ENCODE measurements at regions not wholly inside any gene's neighbourhood (a gene's known extent, or its start where the extent isn't known, plus 50 kb on each side); places are given as distances from the start of the nearest gene placed in this dataset.

DNA sequence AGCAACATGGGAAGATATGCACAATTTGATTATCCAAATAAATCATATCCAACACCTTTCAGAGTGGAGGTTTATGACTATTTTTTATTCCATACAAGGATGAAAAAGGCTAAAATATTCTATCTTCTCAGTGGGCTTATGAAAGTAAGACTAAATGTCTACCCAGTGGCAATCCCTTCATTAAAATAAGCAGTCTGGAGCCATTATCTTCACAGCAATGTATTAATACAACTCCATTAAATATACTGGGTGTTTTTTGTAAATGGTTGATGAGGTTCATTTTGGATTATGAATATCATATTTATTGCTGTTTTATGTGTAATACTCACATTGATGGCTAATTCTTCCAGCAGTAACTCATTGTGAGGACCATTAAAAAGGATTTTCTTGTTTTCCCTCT lies 352.7 kb upstream of the SOX11 start:
- DNase-seq (ENCODE audit: low read depth): no peak

DNA sequence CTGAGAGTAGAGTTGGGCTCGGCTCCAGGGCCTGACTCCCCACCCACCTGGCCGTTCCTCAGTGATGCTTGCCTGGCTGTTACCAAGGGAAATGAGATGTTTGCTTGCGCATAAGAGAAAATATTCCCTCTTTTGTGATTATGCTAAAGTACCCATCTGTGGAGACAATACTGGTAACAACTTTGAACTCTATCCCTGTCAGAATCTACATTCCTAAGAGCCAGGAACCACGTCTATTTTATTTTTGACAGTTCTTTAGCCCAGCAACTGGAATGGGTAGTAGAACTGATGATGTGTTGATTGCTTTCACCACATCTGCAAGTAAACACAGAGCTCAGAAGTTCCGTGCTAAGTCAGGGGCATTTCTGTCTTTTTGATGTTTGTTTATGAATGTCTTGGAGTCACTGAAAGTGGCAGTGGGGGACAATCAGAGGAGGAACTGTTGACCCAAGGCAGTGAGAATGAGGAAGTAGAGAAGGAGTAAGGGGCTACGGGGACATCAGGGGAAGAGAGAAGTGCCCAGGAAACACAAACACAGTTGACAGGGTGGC lies 348.3 kb upstream of the SOX11 start:
- no peak for DNase-seq (ENCODE audit: low read depth)

DNA sequence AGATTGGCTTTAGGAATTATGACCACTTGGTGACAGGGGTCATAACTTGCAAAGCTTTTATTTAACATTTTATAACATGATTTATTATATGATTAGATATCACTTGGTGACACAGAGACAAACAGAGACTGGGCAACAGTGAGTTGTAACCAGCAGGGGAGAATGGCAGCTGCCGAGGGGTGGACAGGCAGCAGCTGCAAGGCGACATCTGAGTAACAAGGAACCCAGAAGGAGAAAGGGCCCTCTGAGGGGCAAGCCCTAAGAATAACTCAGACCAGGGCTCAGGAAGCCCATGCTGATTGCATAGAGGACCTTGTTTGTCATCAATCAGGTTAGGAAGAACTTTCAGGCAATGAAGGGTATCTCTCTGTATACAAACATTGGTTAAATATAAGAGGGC lies 339.9 kb upstream of the SOX11 start:
- DNase-seq (ENCODE audit: low read depth): no peak

DNA sequence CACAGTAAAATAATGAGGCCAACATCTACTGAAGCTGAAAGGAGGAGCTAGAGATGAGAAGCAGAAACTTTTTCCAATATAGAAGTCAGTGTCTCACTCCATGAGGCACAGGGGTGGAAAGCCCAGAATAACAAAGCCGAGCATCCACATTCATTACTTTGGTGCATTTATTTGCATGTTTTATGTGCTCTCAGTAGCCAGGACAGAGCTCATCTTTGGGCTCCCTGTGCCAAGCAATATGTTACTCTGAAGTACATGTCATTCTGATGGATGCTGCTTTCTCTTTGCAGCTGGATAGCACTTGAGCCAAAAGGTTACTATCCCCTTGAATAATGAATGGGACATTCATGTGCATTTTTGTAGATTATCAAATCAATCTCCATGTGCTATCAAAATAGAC lies 338.6 kb upstream of the SOX11 start:
- no peak for DNase-seq (ENCODE audit: low read depth)

DNA sequence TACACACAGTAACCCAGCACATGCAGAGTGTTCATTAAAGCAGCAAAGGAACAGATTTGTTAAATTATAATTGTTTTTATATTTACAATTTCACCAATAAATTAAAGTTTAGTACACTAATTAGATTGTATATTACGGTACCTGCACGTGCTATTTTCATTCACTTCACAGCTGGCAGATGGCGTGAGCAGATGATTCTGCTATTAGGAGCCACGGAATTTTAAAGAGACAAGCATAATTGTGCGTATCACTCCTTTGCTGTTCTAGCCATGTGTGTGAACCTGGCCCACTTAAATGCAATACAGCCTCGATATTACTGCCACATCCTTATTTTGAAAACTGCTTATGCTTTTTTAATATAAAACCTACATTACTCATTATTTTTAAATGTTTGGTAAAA lies 332.8 kb upstream of the SOX11 start:
- DNase-seq (ENCODE audit: low read depth): no peak

DNA sequence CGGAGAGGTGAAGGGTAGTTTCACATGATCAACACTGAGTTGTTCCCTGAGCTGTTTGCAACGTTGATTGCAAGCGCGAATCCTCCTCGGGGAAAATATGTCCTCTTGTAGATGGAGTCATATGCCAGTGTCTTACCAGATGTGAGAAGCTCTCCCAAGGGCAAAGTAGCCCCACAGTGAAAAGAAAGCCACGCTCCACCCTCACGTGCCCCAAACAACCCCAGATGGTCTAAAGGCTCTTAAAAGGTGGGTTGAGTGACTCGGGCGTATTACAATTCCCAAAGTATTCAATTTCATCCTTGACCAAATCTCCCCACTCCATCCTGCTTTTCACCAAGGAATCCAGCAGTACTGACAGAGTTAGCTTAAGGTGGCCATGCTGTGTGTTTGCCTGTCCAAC lies 332.1 kb upstream of the SOX11 start:
- DNase-seq (ENCODE audit: low read depth): no peak

DNA sequence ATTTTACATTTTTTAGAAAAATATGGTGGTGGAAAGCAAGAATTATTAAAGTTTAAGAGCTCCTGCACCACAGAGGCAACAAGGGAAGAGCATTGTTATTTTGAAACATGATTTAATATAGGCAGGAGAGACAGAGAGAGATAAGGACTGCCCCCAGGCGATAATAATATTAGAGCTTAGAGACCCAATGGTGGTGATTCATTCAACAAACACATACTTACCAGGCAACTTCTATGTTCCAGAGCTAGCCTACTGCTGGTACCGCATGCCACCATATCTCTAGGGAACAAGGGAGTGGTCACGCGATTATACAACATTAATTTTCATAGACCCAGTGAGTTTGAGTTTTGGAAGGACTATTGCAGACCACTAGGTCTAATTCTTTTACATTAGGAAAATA lies 327.8 kb upstream of the SOX11 start:
- DNase-seq (ENCODE audit: low read depth): no peak

DNA sequence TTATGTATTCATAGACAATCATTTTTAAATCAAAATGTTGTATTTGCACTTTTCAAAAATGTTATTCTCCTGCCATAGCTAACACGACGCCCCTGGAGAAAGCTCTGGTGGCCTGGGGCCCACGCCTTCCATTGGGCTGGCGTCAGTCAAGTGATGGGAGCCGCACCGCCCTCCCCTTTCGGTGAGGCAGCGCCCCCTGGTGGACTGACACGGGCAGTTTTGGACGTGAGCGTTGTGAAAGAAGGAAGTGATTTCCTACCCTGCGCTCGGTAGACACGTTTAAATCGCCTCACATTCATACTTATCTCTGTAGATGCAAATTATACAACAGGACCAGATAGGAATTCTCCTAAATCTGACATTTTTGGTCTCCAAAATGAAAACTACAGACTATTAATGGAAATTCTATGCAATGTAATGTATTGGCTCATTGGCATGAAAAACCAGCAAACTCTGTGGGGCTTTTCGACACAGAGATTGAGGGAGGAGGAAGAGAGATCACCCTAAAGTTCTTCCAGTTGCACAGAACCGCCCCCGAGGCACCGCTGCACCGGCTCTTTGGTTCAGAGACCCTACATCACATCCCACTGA lies 326.2 kb upstream of the SOX11 start:
- peak; percentile 26 for DNase-seq (ENCODE audit: low read depth)

DNA sequence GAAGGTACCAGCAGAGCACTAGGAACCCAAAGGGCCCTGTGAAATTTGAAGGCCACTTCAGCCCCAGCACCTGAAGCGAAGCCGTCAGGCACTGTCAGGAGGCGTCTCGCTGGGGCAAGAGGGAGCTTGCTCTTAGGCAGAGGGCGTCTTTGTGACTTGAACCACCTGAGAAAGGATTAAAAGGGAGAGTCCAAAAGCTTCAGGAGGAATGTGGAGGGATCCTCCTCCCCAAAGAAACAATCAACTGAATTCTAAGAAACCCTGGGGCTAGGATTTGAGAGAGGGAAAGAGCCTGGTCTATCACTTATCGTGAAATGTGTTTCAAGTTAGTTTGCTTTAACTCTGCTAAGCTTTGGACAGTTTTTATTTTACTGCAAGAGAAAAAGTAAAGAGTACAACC lies 324.9 kb upstream of the SOX11 start:
- DNase-seq (ENCODE audit: low read depth): no peak

DNA sequence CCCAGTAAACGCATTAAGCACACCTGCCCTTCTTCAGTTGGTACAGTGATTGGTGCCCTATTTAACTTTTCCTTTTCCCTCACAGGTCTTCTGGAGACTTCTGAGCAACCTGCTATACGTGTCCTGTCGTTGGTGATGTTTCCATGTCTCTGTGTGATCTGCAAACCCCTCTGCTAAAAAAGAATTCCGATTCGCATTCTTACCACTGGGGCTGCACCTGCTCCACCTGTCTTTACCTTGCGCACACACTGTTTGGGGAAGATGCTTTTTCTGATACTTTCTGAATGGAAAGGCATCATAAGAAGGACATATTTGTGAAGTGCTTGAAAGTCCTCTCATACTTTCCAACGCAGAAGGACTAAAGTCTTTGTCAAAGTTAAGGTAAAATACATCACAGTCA lies 323.9 kb upstream of the SOX11 start:
- DNase-seq (ENCODE audit: low read depth): no peak

DNA sequence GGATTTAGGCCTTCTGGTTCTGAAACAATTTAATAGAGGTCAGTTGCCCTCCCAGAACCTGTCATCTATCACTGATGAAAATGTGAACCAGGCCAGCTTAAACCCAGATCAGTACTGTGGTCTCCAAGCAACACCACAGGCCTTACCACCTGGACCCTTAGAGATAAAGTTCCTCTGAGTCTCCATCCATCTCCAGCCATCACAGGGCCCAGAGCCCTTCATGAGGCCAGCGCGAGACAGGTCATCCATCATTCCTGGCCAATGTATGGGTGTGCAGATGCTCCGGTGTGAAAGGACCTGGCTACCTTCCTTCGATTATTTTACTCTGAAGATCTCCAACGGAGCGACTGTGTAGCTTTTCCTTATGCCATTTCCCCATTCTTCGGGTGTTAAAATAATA lies 322.7 kb upstream of the SOX11 start:
- no peak for DNase-seq (ENCODE audit: low read depth)

DNA sequence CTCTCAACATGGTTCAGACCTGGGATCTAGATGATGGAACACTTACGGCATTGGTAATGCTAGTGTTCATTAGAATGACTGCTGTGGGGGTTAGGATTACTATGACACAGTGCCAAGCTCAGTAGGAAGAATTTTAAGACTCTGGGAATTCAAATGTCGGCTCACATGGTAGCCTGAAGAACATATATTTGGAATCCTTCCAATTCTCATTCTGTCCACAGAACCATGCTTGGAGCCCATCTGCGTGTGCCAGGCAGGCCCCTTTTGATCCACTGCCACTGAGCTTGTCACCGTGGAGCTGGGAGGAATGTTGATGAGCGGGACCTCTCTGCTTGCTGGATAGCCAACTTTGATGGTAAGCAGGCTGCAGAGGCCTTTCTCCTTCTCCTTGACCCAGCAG lies 322.0 kb upstream of the SOX11 start:
- DNase-seq (ENCODE audit: low read depth): no peak

DNA sequence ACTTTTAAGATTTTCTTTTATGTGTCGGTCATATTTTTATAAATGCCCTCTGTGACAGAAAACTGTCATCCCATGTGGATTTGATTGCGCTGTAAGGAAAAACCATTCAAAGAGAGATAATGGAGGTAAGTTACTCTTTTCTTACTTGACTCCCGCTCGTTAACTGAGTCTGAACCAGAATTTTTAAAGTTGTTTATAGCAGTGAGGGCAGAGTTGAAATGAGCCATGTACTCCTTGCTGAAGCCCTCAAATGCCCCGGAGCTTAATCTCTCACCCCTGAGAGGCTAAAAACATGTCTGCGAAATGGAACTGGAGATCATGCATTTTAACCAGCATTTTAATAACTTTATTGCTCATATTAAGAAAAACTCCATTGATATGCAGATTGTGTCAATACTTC lies 320.0 kb upstream of the SOX11 start:
- no peak for DNase-seq (ENCODE audit: low read depth)

DNA sequence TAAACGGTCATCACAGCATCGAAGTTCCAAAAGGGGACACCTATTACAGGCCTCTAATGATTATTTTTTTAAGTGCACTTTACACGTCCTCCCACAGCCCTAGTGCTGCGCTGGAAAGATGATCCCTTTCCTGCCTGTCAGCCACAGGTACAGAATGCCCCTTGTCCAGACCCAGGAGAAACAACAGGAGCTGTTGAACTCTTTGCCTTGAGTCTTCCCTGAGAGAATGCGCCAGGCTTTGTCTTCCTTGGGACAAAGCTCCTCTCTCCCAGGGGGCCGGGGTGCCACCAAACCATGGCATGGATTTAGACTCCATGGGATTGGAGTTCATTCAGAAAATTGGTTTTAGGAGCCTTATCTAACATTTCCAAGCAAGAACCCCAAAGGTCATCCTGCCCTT lies 319.0 kb upstream of the SOX11 start:
- no peak for DNase-seq (ENCODE audit: low read depth)

DNA sequence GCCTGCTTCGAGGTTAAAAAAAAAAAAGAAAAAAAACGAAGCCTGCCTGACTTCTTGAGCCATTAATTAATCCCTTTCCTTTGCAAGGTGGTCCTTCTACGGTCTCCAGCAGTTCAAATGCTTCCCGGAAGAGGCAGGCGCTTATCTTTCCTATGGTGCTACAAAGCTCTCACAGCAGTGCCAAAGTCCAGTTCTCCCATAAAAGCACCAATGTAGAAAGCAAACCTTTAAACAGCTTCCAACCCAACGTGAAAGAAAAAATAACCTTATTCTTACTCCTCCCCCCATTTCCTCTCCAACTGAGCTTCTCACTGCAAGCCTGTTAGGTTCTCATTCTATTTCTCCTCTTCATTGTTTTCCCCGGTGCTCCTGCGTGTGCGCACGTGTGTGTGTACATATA lies 317.4 kb upstream of the SOX11 start:
- DNase-seq (ENCODE audit: low read depth): no peak

DNA sequence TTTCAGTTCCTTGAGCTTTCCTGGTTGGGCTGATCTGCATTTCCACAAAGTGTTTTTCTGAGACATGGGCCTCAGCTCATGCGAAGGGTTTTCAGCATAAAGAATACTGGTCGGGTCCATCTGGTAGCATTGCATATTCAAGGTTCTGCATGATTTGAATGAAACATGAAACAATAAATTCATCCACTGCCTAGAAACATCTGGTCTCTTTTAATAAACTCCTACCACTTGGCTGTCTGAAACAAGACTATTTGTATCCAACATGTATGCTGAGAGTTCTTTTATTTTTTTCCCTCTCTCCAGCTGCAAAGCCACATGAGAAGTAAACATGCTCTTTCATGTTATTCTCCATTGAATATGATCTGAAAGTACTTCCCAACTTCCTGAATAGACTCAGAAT lies 314.9 kb upstream of the SOX11 start:
- DNase-seq (ENCODE audit: low read depth): no peak

DNA sequence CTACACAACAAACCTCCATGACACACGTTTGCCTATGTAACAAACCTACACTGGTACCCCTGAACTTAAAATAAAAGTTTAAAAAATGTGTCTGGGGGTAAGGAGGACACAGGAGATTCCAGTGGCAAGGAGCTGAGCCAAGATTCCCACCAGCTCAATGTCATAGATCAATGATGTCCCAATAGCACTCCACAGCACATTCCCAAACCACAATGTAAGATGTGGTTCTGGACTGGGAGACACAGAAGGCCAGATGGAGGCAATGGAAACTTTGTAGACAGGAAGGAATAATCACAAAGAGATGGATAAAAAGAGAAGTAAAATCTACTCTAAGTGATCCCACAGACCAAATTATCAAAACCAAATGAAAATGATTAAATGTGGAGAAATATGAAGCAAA lies 312.4 kb upstream of the SOX11 start:
- DNase-seq (ENCODE audit: low read depth): no peak

DNA sequence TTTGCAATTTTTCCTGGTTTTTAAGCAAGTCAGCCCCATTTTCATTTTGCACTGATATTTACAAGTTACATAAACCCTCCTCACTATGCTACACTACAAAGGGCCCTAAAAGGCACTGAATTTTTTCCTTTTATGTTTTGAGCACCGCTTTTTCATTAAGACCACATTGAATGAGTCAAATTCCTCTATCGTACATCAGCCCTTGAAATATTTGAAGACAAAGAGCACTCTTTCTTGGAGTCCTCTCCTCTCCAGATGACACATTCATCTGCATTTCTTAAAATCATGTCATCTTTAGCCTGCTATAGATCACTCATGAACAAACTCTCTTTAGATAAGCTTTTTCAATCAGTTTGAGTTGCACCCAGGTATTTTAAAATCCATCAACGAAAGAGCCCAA lies 306.6 kb upstream of the SOX11 start:
- DNase-seq (ENCODE audit: low read depth): no peak

DNA sequence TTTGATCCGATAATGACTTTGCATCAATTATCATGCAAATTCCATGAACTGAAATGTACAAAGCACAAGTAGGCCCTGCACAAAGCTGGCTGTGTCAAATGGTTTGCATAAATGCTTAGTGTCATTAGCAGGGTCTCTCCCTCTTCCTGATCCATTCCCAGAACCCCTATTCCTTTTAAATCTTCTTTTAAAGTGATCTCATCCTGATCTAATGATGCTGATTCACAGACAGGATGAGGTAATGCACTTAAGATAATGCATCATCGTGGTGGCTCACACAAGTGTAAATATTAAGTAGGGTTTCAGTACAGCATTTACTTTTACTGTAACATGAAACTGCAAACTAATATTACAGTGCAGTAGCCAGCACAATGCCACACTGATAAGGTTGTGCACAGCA lies 304.8 kb upstream of the SOX11 start:
- DNase-seq (ENCODE audit: low read depth): no peak

DNA sequence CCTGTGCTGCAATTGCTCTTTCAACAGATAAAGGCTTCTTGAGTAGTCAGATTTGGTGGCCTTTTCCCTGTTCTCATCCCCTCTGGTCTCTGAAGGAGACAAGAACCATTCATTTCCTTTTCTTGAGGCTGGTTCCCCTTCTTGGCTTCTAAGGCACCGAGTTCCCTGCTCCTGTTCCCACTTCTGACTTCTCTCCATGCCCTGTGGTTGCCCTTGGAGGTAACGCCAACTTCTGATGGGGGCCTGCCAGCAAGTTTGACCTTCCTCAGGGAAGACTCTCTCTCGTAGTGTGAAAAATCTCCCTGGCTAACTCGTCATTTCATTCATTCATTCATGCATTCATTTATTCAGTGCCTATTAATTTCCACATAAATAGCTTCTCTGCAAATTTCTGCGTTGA lies 302.4 kb upstream of the SOX11 start:
- DNase-seq (ENCODE audit: low read depth): no peak

DNA sequence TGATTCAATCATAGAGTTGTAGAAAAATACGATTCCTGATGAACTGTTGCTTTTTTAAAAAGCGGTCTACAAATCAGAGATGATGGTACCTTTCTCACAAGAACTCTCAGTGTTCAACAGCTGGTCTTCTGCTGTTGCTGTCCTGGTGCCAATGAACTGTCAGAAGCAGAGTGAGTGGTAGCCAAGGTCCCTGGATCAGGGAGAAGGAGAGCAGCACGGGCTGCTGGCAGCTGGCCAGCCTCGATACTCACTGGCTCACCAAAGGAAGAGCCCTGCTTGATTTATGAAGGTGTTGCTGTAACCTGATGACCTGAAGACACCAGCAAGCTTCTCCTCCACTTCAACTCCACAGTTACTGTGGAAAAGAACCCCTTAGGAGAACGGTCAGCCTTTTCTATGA lies 300.8 kb upstream of the SOX11 start:
- DNase-seq (ENCODE audit: low read depth): no peak

DNA sequence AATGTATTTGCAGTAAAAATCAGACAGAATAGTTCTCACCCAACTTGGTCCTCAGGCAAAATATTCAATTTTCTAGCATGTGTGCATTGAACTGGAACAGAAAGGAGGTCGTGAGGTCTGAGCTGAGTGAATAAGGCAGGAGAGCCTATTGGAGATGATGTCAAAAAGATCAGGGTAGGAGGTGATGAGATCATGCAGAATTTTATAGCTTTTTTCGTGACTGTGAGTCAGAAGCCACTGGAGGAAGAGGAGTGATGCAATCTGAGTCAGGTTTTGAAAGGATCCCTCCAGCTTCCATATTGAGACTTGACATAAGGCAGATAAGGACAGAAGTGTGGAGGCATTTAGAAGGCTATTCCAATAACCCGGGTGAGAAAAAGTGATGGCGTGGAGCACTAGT lies 299.5 kb upstream of the SOX11 start:
- no peak for DNase-seq (ENCODE audit: low read depth)

DNA sequence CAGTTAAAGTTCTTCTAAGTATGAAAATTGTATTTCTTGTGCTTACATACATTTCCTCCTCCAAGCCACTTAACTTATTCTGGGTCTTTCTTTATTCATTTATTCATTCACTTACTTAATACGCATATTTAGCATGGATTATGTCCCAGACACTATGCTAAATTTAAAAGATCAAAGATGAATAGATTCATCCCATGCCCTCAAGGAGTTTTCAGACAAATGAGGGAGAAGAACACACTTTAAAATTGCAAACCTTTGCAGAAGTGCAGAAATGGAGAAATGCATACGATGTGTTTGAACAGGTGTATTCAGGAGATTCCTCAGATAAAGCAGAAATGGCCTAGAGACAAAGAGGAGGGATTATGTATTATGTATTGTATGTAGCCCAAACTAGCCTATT lies 298.7 kb upstream of the SOX11 start:
- no peak for DNase-seq (ENCODE audit: low read depth)

DNA sequence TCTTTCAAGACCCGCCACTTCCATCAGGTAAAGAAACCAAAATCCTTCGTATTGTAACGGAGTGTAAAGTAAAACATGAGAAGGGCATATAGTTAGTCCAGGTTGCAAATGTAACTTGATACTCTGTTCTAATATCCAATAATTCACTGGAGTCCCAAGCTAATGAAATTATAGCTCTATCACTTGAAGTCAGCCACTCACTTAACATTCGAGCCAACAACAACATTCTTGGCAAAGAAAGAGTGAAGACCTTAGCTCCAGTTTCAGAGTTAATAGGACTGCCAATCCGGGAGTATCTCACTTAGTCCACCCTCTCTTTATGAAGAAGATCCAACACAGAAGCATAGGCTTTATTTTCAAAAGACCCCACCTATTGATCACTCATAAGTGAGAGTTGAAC lies 298.0 kb upstream of the SOX11 start:
- no peak for DNase-seq (ENCODE audit: low read depth)

DNA sequence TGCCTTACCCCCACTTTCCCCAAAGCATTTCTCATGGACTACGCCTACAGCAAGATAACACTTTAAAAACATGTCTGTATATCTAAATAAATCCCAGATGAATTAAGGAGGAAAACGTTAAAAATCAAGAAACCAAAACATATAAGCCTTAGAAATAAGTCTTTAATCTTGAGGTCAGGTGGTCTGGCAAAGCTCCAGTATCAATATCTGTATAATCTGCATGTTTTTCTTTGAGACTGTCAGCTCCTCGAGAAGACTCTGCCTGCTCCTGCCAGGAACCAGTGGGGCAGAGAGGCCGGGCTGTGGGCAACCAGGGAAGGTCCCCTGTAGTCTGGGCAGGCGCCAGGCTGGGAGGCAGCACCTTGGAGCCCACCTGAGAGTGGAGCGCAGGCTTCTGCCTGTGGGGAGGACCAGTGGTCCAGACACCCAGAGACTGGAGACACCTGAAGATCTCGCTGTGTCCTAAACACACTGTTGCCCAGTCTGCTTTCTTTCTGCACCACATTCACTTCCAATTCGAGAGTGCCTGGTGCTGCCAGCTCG lies 291.0 kb upstream of the SOX11 start:
- DNase-seq (ENCODE audit: low read depth): no peak
